K562 (cell line): ENCODE measurements at regions not wholly inside any gene's neighbourhood (a gene's known extent, or its start where the extent isn't known, plus 50 kb on each side); places are given as distances from the start of the nearest gene placed in this dataset.

Experiments used
- ATAC-seq: fragments of 200-7000 bp; cut with Tn5 transposase; 3 replicates; pipeline ENCODE4 v1.9.1; 2020; ENCODE audit warnings: moderate library complexity
- BruUV-seq: library from RNA; stranded (reverse); fragments of 400-500 nt; replicated peaks from 2 replicates; lab custom pipeline; 2021; lab: Mats Ljungman, UMichigan
- CTCF ChIA-PET: fragments of 300-600 bp; formaldehyde crosslinking; extraction: SDS; loops from one replicate; lab custom pipeline; 2021; ENCODE audit warnings: low intra/inter-chr PET ratio; lab: Yijun Ruan, JAX
- POLR2A ChIA-PET: fragments of 300-600, 350-650 bp; sonication (Branson Sonifier 250); formaldehyde crosslinking; extraction: SDS; loops from one replicate; lab custom pipeline; 2021; ENCODE audit warnings: antibody characterized with exemption, inconsistent platforms; lab: Yijun Ruan, JAX
- DNase-seq, 4 experiments: peaks; one replicate each; pipeline versions ENCODE4 v3.0.0 to v3.0.0-alpha.2; 2011 to 2018; ENCODE audit warnings: low spot score in 3 of 4, mixed read lengths in 3 of 4; ENCODE audit errors: extremely low read depth in 1 of 4
- FAIRE-seq: peaks from 2 replicates; lab custom pipeline; 2011; peaks lifted over from hg19 to GRCh38; lab: Jason Lieb, UNC
- H2AFZ ChIP-seq: 2 replicates; pipeline ENCODE4 v1.6.0; 2011; ENCODE audit warnings: low read depth, low read length, control low read depth, inconsistent platforms
- H3K27ac ChIP-seq: fragments of 200-600 bp; 3 replicates; pipeline ENCODE4 v1.8.0; 2011; ENCODE audit warnings: low read depth, mild to moderate bottlenecking, control low read depth, inconsistent platforms, low read length, moderate library complexity, mixed read lengths; ENCODE audit errors: extremely low read depth
- H3K27me3 ChIP-seq, 2 experiments: fragments of 300-600 bp in 1 of 2; 2 replicates in 1 of 2; 3 replicates in 1 of 2; pipeline versions ENCODE4 v1.6.0 to v1.8.0; 2011; ENCODE audit warnings: inconsistent platforms in 2 of 2, low read length in 2 of 2, mild to moderate bottlenecking in 1 of 2, mixed read lengths in 1 of 2, moderate library complexity in 1 of 2; ENCODE audit not compliant: control insufficient read depth in 2 of 2, insufficient read depth in 2 of 2
- H3K36me3 ChIP-seq: fragments of 300-600 bp; 3 replicates; pipeline ENCODE4 v1.8.0; 2011; ENCODE audit warnings: mild to moderate bottlenecking, low read length, inconsistent platforms; ENCODE audit not compliant: control insufficient read depth, insufficient read depth
- H3K4me1 ChIP-seq, 2 experiments: fragments of 200-600 bp in 1 of 2; replicated peaks in 1 of 2; 2 replicates in 1 of 2; 3 replicates in 1 of 2; pipeline versions ENCODE4 v1.5.1 to v1.8.0; 2011; ENCODE audit warnings: inconsistent platforms in 2 of 2, low read length in 2 of 2, mild to moderate bottlenecking in 1 of 2, mixed read lengths in 1 of 2, moderate library complexity in 1 of 2; ENCODE audit not compliant: control insufficient read depth in 2 of 2, insufficient read depth in 2 of 2
- H3K4me2 ChIP-seq: 2 replicates; pipeline ENCODE4 v1.6.1; 2011; ENCODE audit warnings: low read length, control low read depth, inconsistent platforms, mixed read lengths; ENCODE audit not compliant: insufficient read depth
- H3K4me3 ChIP-seq: fragments of 200-600 bp; sonication (generic), shearing (Covaris generic); 2 replicates; pipeline ENCODE4 v1.5.1; 2016; ENCODE audit warnings: control low read depth, inconsistent platforms
- H3K79me2 ChIP-seq: fragments of 200-600 bp; 3 replicates; pipeline ENCODE4 v1.8.0; 2011; ENCODE audit warnings: low read length, inconsistent platforms; ENCODE audit not compliant: control insufficient read depth, insufficient read depth
- H3K9ac ChIP-seq, 2 experiments: 2 replicates each; pipeline versions ENCODE4 v1.6.0 to v1.6.1; 2011; ENCODE audit warnings: low read depth in 2 of 2, low read length in 2 of 2, control low read depth in 1 of 2, inconsistent platforms in 1 of 2, mild to moderate bottlenecking in 1 of 2, mixed read lengths in 1 of 2; ENCODE audit not compliant: insufficient read depth in 1 of 2
- H3K9me1 ChIP-seq: one replicate; pipeline ENCODE4 v1.6.0; 2011; ENCODE audit warnings: inconsistent platforms, mild to moderate bottlenecking, low read length, moderate library complexity; ENCODE audit not compliant: control insufficient read depth, insufficient read depth
- H3K9me3 ChIP-seq: replicated peaks from 2 replicates; pipeline ENCODE4 v1.5.1; 2011; ENCODE audit warnings: low read depth, low read length, inconsistent platforms; ENCODE audit not compliant: control insufficient read depth, insufficient read depth
- H4K20me1 ChIP-seq: replicated peaks from 2 replicates; pipeline ENCODE4 v1.6.1; 2011; ENCODE audit warnings: low read length, inconsistent platforms, mixed read lengths; ENCODE audit not compliant: control insufficient read depth, insufficient read depth
- DDX20 ChIP-seq: fragments of 450-650 bp; IDR thresholded peaks from 2 replicates; pipeline ENCODE4 v1.6.1; 2016; ENCODE audit warnings: missing genetic modification characterization, low read depth, mild to moderate bottlenecking, missing compliant biosample characterization, moderate library complexity
- ETV6 ChIP-seq, 3 experiments: fragments of 150-350 bp in 1 of 3; sonication (generic) in 1 of 3; formaldehyde crosslinking in 1 of 3; IDR thresholded peaks; 2 replicates each; pipeline versions ENCODE4 v1.6.1 to v1.8.0; 2014 to 2022; ENCODE audit warnings: borderline replicate concordance in 2 of 3, low read depth in 2 of 3, antibody characterized with exemption in 1 of 3, low read length in 1 of 3, mild to moderate bottlenecking in 1 of 3, missing genetic modification reagents in 1 of 3
- HEY1 ChIP-seq: fragments of 250-450 bp; sonication (Bioruptor Pico); IDR thresholded peaks from 2 replicates; pipeline ENCODE4 v1.5.0; 2020; ENCODE audit warnings: mild to moderate bottlenecking, moderate library complexity, borderline replicate concordance
- KAT8 ChIP-seq: fragments of 450-650 bp; IDR thresholded peaks from 2 replicates; pipeline ENCODE4 v1.6.1; 2016; ENCODE audit warnings: low read depth, mild to moderate bottlenecking
- KDM5B ChIP-seq: fragments of 200-600 bp; sonication (generic); IDR thresholded peaks from 2 replicates; pipeline ENCODE4 v1.6.1; 2012; ENCODE audit warnings: low read depth, mild to moderate bottlenecking, moderate library complexity, low read length, control low read depth, inconsistent platforms; ENCODE audit not compliant: insufficient replicate concordance
- MLX ChIP-seq, 2 experiments: fragments of 450-650 bp in 1 of 2; sonication (generic) in 1 of 2; formaldehyde crosslinking; conservative IDR thresholded peaks; 2 replicates each; pipeline versions ENCODE4 v1.4.0 to v1.8.1; 2020 to 2022; ENCODE audit warnings: mild to moderate bottlenecking in 1 of 2, missing genetic modification reagents in 1 of 2
- POLR2H ChIP-seq: IDR thresholded peaks from 2 replicates; pipeline ENCODE4 v1.6.1; 2016; ENCODE audit warnings: missing genetic modification characterization, low read depth, mild to moderate bottlenecking, control low read depth, missing compliant biosample characterization, moderate library complexity
- POLR3G ChIP-seq: IDR thresholded peaks from 2 replicates; pipeline ENCODE4 v1.6.1; 2011; ENCODE audit not compliant: insufficient read length, insufficient replicate concordance; ENCODE audit errors: extremely low read depth
- RBM25 ChIP-seq: fragments of 200-400 bp; formaldehyde crosslinking; IDR thresholded peaks from 2 replicates; pipeline ENCODE4 v1.6.1; 2018; ENCODE audit warnings: low read length, low read depth, moderate library complexity; ENCODE audit not compliant: severe bottlenecking
- RCOR1 ChIP-seq, 2 experiments: IDR thresholded peaks; 2 replicates each; pipeline ENCODE4 v1.6.1; 2012; ENCODE audit warnings: low read depth in 2 of 2, low read length in 2 of 2, borderline replicate concordance in 1 of 2, improper control_type of control experiment in 1 of 2
- SLC30A9 ChIP-seq: fragments of 250-450 bp; sonication (Bioruptor Pico); IDR thresholded peaks from 2 replicates; pipeline ENCODE4 v1.8.0; 2022; ENCODE audit warnings: mild to moderate bottlenecking, moderate library complexity
- TFAP4 ChIP-seq: sonication (generic); formaldehyde crosslinking; IDR thresholded peaks from 2 replicates; pipeline ENCODE4 v1.8.0; 2022; ENCODE audit warnings: missing genetic modification reagents, mild to moderate bottlenecking, moderate library complexity, borderline replicate concordance
- ZBTB7A ChIP-seq: IDR thresholded peaks from 2 replicates; pipeline ENCODE4 v1.6.1; 2011; ENCODE audit warnings: low read depth, mild to moderate bottlenecking, low read length, moderate library complexity, borderline replicate concordance; ENCODE audit not compliant: control insufficient read depth
- ZNF282 ChIP-seq: sonication (generic); formaldehyde crosslinking; IDR thresholded peaks from 2 replicates; pipeline ENCODE4 v1.8.1; 2023; ENCODE audit warnings: missing genetic modification reagents
- ZNF408 ChIP-seq: fragments of 250-450 bp; sonication (Bioruptor Pico); IDR thresholded peaks from 2 replicates; pipeline ENCODE4 v1.4.0; 2020; ENCODE audit warnings: low read depth, mild to moderate bottlenecking, moderate library complexity
- ZNF507 ChIP-seq: conservative IDR thresholded peaks from 2 replicates; pipeline ENCODE4 v1.6.1; 2017; ENCODE audit warnings: missing genetic modification characterization, missing compliant biosample characterization
- ZNF778 ChIP-seq: fragments of 450-650 bp; formaldehyde crosslinking; IDR thresholded peaks from 2 replicates; pipeline ENCODE4 v1.4.0; 2020; ENCODE audit warnings: mild to moderate bottlenecking, moderate library complexity
- WGBS: fragments of 100-300 bp; shearing (Covaris generic); methylation state at CpG from one replicate; pipeline ENCODE4 v1.1.6; 2016; ENCODE audit warnings: low coverage, mixed read lengths; ENCODE audit not compliant: insufficient coverage; ENCODE audit errors: missing lambda C conversion rate; 5-methylcytosine and 5-hydroxymethylcytosine counted together
- in situ Hi-C: fragments of 300-500 bp; cut with MboI; formaldehyde crosslinking; loops from 4 replicates; pipeline ENCODE4 v1.15.0; 2018; ENCODE audit warnings: inconsistent platforms, mixed read lengths
- intact Hi-C: fragments of 100-400 bp; cut with micrococcal nuclease; formaldehyde crosslinking; loops from 2 replicates; pipeline ENCODE4 v1.14.2; 2022

- no peak overlapping the region for H3K4me2 ChIP-seq
- no peaks in the 10 kb centered on the region for H3K27me3 ChIP-seq
- ATAC-seq (no peak), FAIRE-seq (no peak), DNase-seq (no peak)
- BruUV-seq: no TSS peak
- ChIA-PET CTCF (no interaction called here), POLR2A (no interaction called here)
- no peaks in the 10 kb centered on the region for H3K79me2 ChIP-seq
- no peaks in the 10 kb centered on the region for H4K20me1 ChIP-seq
- no peak overlapping the region for H2AFZ ChIP-seq
- H3K4me3 ChIP-seq: no peak overlapping the region
- no peak overlapping the region for H3K27ac ChIP-seq
- in situ Hi-C loops: no loop called here
- intact Hi-C loops: no loop called here
- 0% methylated on average over 3 of the region's 3 CpGs for WGBS
- no peak overlapping the region for H3K9ac ChIP-seq
- no peaks in the 10 kb centered on the region for H3K9me1 ChIP-seq
- TF ChIP-seq KDM5B (no peak), ETV6 (IDR thresholded peaks at IDR 0.05; ENCODE audit: borderline replicate concordance in 1 of 2, low read depth in 2 of 2, low read length in 1 of 2) (no peak), ETV6 (CRISPR knock-in tag; IDR thresholded peaks at IDR 0.05; ENCODE audit: borderline replicate concordance) (no peak), SLC30A9 (CRISPR knock-in tag) (no peak), ZNF778 (CRISPR knock-in tag) (no peak), DDX20 (tag) (no peak), ZNF282 (CRISPR knock-in tag) (no peak), POLR3G (no peak), TFAP4 (CRISPR knock-in tag) (no peak), ZNF408 (no peak), HEY1 (no peak), RCOR1 (IDR thresholded peaks at IDR 0.05; ENCODE audit: borderline replicate concordance in 1 of 2, low read depth in 2 of 2, low read length in 2 of 2) (no peak), MLX (CRISPR knock-in tag; conservative IDR thresholded peaks at IDR 0.05) (no peak), RBM25 (no peak), ZNF507 (tag) (no peak), POLR2H (tag) (no peak), ZBTB7A (no peak), KAT8 (no peak)
- no peaks in the 10 kb centered on the region for H3K36me3 ChIP-seq
- H3K4me1 ChIP-seq: no peaks in the 10 kb centered on the region
- no peaks in the 10 kb centered on the region for H3K9me3 ChIP-seq
These were observed 130.9 kb downstream of the COX7C start for GRCh38 chr5:86748538-86749105.
